ENCODE measurements at regions not wholly inside any gene's neighbourhood (a gene's known extent, or its start where the extent isn't known, plus 50 kb on each side); places are given as distances from the start of the nearest gene placed in this dataset.

DNA sequence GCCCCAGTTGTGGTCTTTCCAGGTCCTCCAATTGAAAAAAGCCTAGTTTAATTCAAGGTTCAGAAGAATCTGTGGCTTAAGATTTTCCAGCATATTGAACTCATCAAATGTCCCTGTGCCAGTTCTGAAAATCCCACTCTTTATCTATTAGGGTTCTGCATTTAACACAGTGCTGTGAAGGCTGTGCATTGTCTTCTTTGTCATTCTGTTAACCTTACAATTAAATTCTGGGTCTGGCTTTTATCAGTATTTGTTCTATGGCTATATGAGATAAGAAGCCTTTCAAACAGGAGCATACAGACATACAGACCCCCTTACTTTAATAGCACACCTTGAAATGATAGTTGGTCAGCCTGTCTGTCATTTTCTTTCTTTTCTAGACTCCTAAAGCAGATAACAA, 362.1 kb upstream of the DACH1 start:
- Histone ChIP-seq H3K27ac (ENCODE audit: low read length) (no peak overlapping the region), H3K9ac (ENCODE audit: low read length) (no peak overlapping the region)
- TF ChIP-seq EZH2 (IDR thresholded peaks at IDR 0.05; ENCODE audit: borderline replicate concordance, insufficient read depth, low read length, poor library complexity, severe bottlenecking) (no peak), RAD21 (conservative IDR thresholded peaks at IDR 0.05) (no peak), MXI1 (conservative IDR thresholded peaks at IDR 0.05; ENCODE audit: poor library complexity, severe bottlenecking) (no peak), TAF1 (IDR thresholded peaks at IDR 0.05; ENCODE audit: low read depth) (no peak), POLR2AphosphoS5 (IDR thresholded peaks at IDR 0.05) (no peak), SMC3 (conservative IDR thresholded peaks at IDR 0.05; ENCODE audit: poor library complexity) (no peak), CTCF (IDR thresholded peaks at IDR 0.05; ENCODE audit: poor library complexity, severe bottlenecking) (no peak), EP300 (conservative IDR thresholded peaks at IDR 0.05; ENCODE audit: poor library complexity, severe bottlenecking) (no peak)
- TF ChIP-seq, protein P1, sequence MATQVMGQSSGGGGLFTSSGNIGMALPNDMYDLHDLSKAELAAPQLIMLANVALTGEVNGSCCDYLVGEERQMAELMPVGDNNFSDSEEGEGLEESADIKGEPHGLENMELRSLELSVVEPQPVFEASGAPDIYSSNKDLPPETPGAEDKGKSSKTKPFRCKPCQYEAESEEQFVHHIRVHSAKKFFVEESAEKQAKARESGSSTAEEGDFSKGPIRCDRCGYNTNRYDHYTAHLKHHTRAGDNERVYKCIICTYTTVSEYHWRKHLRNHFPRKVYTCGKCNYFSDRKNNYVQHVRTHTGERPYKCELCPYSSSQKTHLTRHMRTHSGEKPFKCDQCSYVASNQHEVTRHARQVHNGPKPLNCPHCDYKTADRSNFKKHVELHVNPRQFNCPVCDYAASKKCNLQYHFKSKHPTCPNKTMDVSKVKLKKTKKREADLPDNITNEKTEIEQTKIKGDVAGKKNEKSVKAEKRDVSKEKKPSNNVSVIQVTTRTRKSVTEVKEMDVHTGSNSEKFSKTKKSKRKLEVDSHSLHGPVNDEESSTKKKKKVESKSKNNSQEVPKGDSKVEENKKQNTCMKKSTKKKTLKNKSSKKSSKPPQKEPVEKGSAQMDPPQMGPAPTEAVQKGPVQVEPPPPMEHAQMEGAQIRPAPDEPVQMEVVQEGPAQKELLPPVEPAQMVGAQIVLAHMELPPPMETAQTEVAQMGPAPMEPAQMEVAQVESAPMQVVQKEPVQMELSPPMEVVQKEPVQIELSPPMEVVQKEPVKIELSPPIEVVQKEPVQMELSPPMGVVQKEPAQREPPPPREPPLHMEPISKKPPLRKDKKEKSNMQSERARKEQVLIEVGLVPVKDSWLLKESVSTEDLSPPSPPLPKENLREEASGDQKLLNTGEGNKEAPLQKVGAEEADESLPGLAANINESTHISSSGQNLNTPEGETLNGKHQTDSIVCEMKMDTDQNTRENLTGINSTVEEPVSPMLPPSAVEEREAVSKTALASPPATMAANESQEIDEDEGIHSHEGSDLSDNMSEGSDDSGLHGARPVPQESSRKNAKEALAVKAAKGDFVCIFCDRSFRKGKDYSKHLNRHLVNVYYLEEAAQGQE (IDR thresholded peaks at IDR 0.05; ENCODE audit: borderline replicate concordance): no peak

DNA sequence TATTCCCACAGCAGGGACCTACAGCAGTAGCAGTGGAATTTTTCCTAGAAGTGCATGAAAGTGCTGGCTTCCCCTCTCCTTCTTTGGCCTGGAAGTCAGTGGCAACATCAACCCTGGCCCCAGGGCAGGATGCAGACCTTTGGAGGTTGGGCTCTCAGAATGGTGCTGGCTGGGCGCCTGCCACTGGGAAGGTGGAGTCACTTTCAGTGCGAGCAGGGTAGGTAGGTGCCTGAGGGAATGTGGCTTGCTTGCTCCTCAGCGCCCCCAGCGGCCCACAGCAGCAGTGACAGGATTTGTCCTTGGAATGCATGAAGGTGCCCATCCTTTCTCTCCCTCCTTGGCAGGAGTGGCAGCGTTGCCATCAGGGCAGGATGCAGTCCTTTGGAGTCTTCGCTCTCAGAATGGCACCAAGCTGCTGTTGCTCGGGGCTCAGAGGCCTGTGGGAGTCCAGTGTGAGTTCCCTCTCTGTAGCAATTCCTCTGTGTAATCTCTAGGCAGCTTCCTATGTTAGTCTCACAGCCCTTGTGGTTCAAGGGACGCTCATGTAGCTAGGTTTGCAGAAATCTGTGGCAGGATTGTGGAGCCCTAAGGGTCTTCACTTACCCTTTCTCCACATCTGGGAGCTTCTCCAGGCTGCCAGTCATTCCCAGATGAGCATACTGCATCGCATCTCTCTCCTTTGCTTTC, 354.4 kb upstream of the DACH1 start:
- Histone ChIP-seq H3K4me2 (ENCODE audit: low read length) (no peak overlapping the region), H3K9me3 (ENCODE audit: low read length) (no peaks in the 10 kb centered on the region), H3K27ac (ENCODE audit: low read length) (no peak overlapping the region), H2AFZ (ENCODE audit: low read depth, low read length) (no peak overlapping the region), H3K27me3 (ENCODE audit: insufficient read depth, low read depth, low read length) (no peaks in the 10 kb centered on the region), H3K9me2 (ENCODE audit: insufficient read depth, low read length) (no peaks in the 10 kb centered on the region), H3K36me3 (ENCODE audit: insufficient read depth, low read length) (no peaks in the 10 kb centered on the region), H3F3A (ENCODE audit: insufficient read depth, low read length, poor library complexity, severe bottlenecking) (no peaks in the 10 kb centered on the region), H3K79me2 (replicated peaks; ENCODE audit: insufficient read depth, low read length) (no peaks in the 10 kb centered on the region), H3K4me3 (ENCODE audit: low read length) (no peak overlapping the region), H4K20me1 (ENCODE audit: insufficient read depth) (no peaks in the 10 kb centered on the region), H3K9ac (ENCODE audit: low read length) (no peak overlapping the region)
- no peak for TF ChIP-seq SMC3 (conservative IDR thresholded peaks at IDR 0.05; ENCODE audit: poor library complexity)
- no peak for TF ChIP-seq TAF1 (IDR thresholded peaks at IDR 0.05; ENCODE audit: low read depth)
- peak; percentile 29 for TF ChIP-seq CTCF (IDR thresholded peaks at IDR 0.05; ENCODE audit: poor library complexity, severe bottlenecking)

More for the DNA sequence above, 362.1 kb upstream of the DACH1 start:
- Histone ChIP-seq H3K36me3 (ENCODE audit: insufficient read depth, low read length) (no peaks in the 10 kb centered on the region), H3K79me2 (replicated peaks; ENCODE audit: insufficient read depth, low read length) (no peaks in the 10 kb centered on the region), H3K27me3 (ENCODE audit: insufficient read depth, low read depth, low read length) (no peaks in the 10 kb centered on the region), H4K20me1 (ENCODE audit: insufficient read depth) (no peaks in the 10 kb centered on the region), H3K4me2 (ENCODE audit: low read length) (no peak overlapping the region), H3K9me2 (ENCODE audit: insufficient read depth, low read length) (no peaks in the 10 kb centered on the region), H2AFZ (ENCODE audit: low read depth, low read length) (no peak overlapping the region), H3K9me3 (ENCODE audit: low read length) (no peaks in the 10 kb centered on the region), H3F3A (ENCODE audit: insufficient read depth, low read length, poor library complexity, severe bottlenecking) (no peaks in the 10 kb centered on the region), H3K4me3 (ENCODE audit: low read length) (no peak overlapping the region)

Measured in neural cell (in vitro differentiated cells).